Smooth muscle cell (in vitro differentiated cells): ENCODE measurements at regions not wholly inside any gene's neighbourhood (a gene's known extent, or its start where the extent isn't known, plus 50 kb on each side); places are given as distances from the start of the nearest gene placed in this dataset.

Experiments used
- DNase-seq: peaks from one replicate; lab custom pipeline; 2025; ENCODE audit not compliant: unreplicated experiment; lab: John Stamatoyannopoulos, UW
- H2AFZ ChIP-seq: fragments of 200-600 bp; sonication (generic); 2 replicates; pipeline ENCODE4 v1.6.0; 2016; ENCODE audit warnings: antibody characterized with exemption, low read depth, mild to moderate bottlenecking
- H3F3A ChIP-seq: fragments of 200-600 bp; sonication (generic); 2 replicates; pipeline ENCODE4 v1.6.0; 2017; ENCODE audit warnings: antibody characterized with exemption, low read depth
- H3K27ac ChIP-seq: fragments of 200-600 bp; sonication (generic); 2 replicates; pipeline ENCODE4 v1.5.1; 2016; ENCODE audit warnings: low read depth, mild to moderate bottlenecking
- H3K27me3 ChIP-seq: fragments of 200-600 bp; sonication (generic); 2 replicates; pipeline ENCODE4 v1.6.1; 2016; ENCODE audit warnings: low read depth, mild to moderate bottlenecking
- H3K36me3 ChIP-seq: fragments of 200-600 bp; sonication (generic); 2 replicates; pipeline ENCODE4 v1.5.1; 2016; ENCODE audit warnings: low read depth
- H3K4me1 ChIP-seq: fragments of 200-600 bp; sonication (generic); 2 replicates; pipeline ENCODE4 v1.5.1; 2016; ENCODE audit warnings: low read depth
- H3K4me2 ChIP-seq: fragments of 200-600 bp; sonication (generic); 2 replicates; pipeline ENCODE4 v1.6.0; 2016; ENCODE audit warnings: mild to moderate bottlenecking
- H3K4me3 ChIP-seq: fragments of 200-600 bp; sonication (generic); 2 replicates; pipeline ENCODE4 v1.5.1; 2016; ENCODE audit warnings: mild to moderate bottlenecking
- H3K79me2 ChIP-seq: fragments of 200-600 bp; sonication (generic); 2 replicates; pipeline ENCODE4 v1.6.0; 2016; ENCODE audit warnings: low read depth, mild to moderate bottlenecking
- H3K9ac ChIP-seq: fragments of 200-600 bp; sonication (generic); 2 replicates; pipeline ENCODE4 v1.6.0; 2016; ENCODE audit warnings: low read depth
- H3K9me3 ChIP-seq: fragments of 200-600 bp; sonication (generic); replicated peaks from 2 replicates; pipeline ENCODE4 v1.5.1; 2016; ENCODE audit warnings: low read depth
- H4K20me1 ChIP-seq: fragments of 200-600 bp; sonication (generic); 2 replicates; pipeline ENCODE4 v1.6.0; 2016; ENCODE audit warnings: low read depth
- CTCF ChIP-seq: fragments of 200-600 bp; sonication (generic); IDR thresholded peaks from 2 replicates; pipeline ENCODE4 v1.5.1; 2017; ENCODE audit warnings: borderline replicate concordance, mild to moderate bottlenecking, antibody characterized with exemption; ENCODE audit not compliant: insufficient read depth, poor library complexity, severe bottlenecking
- WGBS: methylation state at CpG from one replicate; pipeline ENCODE4 v1.1.7; 2016; ENCODE audit warnings: low lambda C conversion rate; 5-methylcytosine and 5-hydroxymethylcytosine counted together

- Histone ChIP-seq H3K4me3 (no peak overlapping the region), H3K9me3 (no peaks in the 10 kb centered on the region), H4K20me1 (no peaks in the 10 kb centered on the region), H3K36me3 (no peaks in the 10 kb centered on the region), H2AFZ (no peak overlapping the region), H3K9ac (no peak overlapping the region), H3K79me2 (no peaks in the 10 kb centered on the region), H3K27ac (no peak overlapping the region), H3K27me3 (no peaks in the 10 kb centered on the region), H3K4me1 (peaks cover 20% of the 10 kb centered on the region), H3F3A (peaks cover 21% of the 10 kb centered on the region), H3K4me2 (no peak overlapping the region)
- no peak for TF ChIP-seq CTCF
- WGBS = 40% methylated on average over 3 of the region's 3 CpGs
- DNase-seq = no peak
Measured at GRCh38 chr17:13753154-13753553, 151.4 kb upstream of the HS3ST3A1 start.

DNA sequence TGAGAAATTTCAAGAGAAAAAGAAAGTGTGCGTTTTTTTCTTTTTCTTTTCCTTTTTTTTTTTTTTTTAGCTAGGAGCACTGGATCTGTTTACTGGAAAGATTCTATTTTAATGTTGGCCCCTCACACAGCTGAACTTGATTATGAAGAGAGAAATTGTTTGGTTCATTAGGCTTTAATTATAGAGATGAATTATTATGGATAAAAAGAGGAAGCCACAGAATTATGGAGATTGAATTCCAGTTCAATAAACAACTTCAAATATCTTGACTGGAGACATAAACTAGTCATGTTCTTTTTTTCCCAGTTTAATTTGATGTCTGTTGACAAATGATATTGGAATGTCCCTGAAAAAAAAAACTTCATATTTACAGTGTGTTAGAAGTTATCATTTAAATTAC, 152.0 kb upstream of the HS3ST3A1 start:
- Histone ChIP-seq H3F3A (peaks cover 19% of the 10 kb centered on the region), H3K9me3 (no peaks in the 10 kb centered on the region), H3K4me3 (no peak overlapping the region), H3K9ac (no peak overlapping the region), H3K4me1 (peaks cover 20% of the 10 kb centered on the region), H3K79me2 (no peaks in the 10 kb centered on the region), H3K27ac (no peak overlapping the region), H3K36me3 (no peaks in the 10 kb centered on the region), H3K27me3 (no peaks in the 10 kb centered on the region), H4K20me1 (no peaks in the 10 kb centered on the region), H2AFZ (no peak overlapping the region), H3K4me2 (no peak overlapping the region)
- DNase-seq = no peak
- WGBS = 58% methylated on average over 1 of the region's 1 CpG
- TF ChIP-seq CTCF = no peak

- Histone ChIP-seq H3K9me3 (no peaks in the 10 kb centered on the region), H3K4me1 (peaks cover 9% of the 10 kb centered on the region), H2AFZ (peak overlapping the region; percentile 24), H3K4me3 (no peak overlapping the region), H3K4me2 (no peak overlapping the region), H4K20me1 (no peaks in the 10 kb centered on the region), H3K27ac (no peak overlapping the region), H3F3A (peaks cover 2% of the 10 kb centered on the region), H3K36me3 (no peaks in the 10 kb centered on the region), H3K9ac (no peak overlapping the region), H3K27me3 (no peaks in the 10 kb centered on the region), H3K79me2 (no peaks in the 10 kb centered on the region)
- no peak for DNase-seq
- 81% methylated on average over 8 of the region's 8 CpGs for WGBS
- no peak for TF ChIP-seq CTCF
Measured at GRCh38 chr17:13755851-13756250, 154.1 kb upstream of the HS3ST3A1 start.

DNA sequence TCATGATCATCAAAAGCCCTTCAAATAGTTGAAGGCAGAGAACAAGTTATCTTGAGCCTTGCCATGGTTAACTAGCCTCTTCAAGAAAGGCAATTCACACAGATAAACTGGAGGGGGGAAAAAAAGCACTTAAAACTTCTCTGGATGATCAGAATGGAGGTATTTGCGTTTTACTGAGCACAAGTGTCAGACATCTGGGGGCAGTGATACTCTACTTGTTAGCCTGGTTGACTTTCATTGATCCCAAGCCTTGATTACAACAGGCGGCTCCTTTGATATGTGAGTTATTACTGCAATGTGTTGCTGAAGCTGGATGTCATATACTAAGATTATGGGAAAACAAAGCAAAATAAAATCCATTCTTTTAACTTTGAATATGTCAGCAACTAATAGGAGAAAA, 155.0 kb upstream of the HS3ST3A1 start:
- Histone ChIP-seq H3K36me3 (no peaks in the 10 kb centered on the region), H3K4me3 (no peak overlapping the region), H3K27ac (no peak overlapping the region), H3K9ac (no peak overlapping the region), H3K9me3 (no peaks in the 10 kb centered on the region), H2AFZ (no peak overlapping the region), H3K79me2 (no peaks in the 10 kb centered on the region), H3F3A (no peaks in the 10 kb centered on the region), H3K4me2 (no peak overlapping the region), H3K27me3 (no peaks in the 10 kb centered on the region), H3K4me1 (no peaks in the 10 kb centered on the region), H4K20me1 (no peaks in the 10 kb centered on the region)
- DNase-seq = no peak
- 44% methylated on average over 2 of the region's 2 CpGs for WGBS
- TF ChIP-seq CTCF = no peak
